ENCODE measurements at regions not wholly inside any gene's neighbourhood (a gene's known extent, or its start where the extent isn't known, plus 50 kb on each side); places are given as distances from the start of the nearest gene placed in this dataset.

DNA sequence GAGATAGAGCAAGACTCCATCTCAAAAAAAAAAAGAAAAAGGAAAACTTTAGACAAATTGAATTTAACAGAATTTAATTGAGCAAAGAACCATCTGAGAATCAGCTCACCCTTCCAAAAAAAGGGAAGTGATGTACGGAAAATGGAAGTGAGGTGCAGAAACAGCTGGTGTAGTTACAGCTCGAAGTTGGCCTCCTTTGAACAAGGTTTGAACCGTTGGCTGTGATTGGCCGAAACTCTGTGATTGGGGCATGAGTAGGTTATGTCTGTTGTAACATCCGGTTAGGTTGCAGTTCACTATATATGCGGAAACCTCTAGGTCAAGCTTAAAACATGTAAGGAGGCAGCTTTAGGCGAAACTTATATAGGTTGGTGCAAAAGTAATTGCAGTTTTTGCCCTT lies 97.9 kb upstream of the KIF26B start:
- no peak for TF ChIP-seq EZH2 (IDR thresholded peaks at IDR 0.05)
- TF ChIP-seq POLR2AphosphoS5 (IDR thresholded peaks at IDR 0.05; ENCODE audit: borderline replicate concordance, low read depth, low read length): no peak

Data from SK-N-MC (cell line).